NB4 (cell line): ENCODE measurements at regions not wholly inside any gene's neighbourhood (a gene's known extent, or its start where the extent isn't known, plus 50 kb on each side); places are given as distances from the start of the nearest gene placed in this dataset.

Experiments
- DNase-seq: peaks from one replicate; pipeline ENCODE4 v3.0.0; 2010; ENCODE audit warnings: low read depth
- H3K4me3 ChIP-seq: one replicate; pipeline ENCODE4 v1.5.1; 2011; ENCODE audit warnings: mild to moderate bottlenecking, low read depth, low read length, moderate library complexity
- MAX ChIP-seq: IDR thresholded peaks from 2 replicates; pipeline ENCODE4 v1.6.1; 2011; ENCODE audit warnings: low read depth, low read length
- MYC ChIP-seq: IDR thresholded peaks from 2 replicates; pipeline ENCODE4 v1.6.1; 2011; ENCODE audit warnings: low read depth, low read length
- POLR2A ChIP-seq: IDR thresholded peaks from 2 replicates; pipeline ENCODE4 v1.6.1; 2011; ENCODE audit warnings: mild to moderate bottlenecking; ENCODE audit not compliant: insufficient read length; ENCODE audit errors: extremely low read depth
- TF ChIP-seq, protein P1 (sequence below): IDR thresholded peaks from one replicate; pipeline ENCODE4 v1.5.1; 2012; ENCODE audit warnings: low read depth, low read length

GRCh38 chr6:164401871-164402270, 907.5 kb downstream of the C6orf118 start:
- DNase-seq: no peak
- no peak overlapping the region for H3K4me3 ChIP-seq
- TF ChIP-seq POLR2A (no peak), MYC (no peak), MAX (no peak)
- TF ChIP-seq, protein P1, sequence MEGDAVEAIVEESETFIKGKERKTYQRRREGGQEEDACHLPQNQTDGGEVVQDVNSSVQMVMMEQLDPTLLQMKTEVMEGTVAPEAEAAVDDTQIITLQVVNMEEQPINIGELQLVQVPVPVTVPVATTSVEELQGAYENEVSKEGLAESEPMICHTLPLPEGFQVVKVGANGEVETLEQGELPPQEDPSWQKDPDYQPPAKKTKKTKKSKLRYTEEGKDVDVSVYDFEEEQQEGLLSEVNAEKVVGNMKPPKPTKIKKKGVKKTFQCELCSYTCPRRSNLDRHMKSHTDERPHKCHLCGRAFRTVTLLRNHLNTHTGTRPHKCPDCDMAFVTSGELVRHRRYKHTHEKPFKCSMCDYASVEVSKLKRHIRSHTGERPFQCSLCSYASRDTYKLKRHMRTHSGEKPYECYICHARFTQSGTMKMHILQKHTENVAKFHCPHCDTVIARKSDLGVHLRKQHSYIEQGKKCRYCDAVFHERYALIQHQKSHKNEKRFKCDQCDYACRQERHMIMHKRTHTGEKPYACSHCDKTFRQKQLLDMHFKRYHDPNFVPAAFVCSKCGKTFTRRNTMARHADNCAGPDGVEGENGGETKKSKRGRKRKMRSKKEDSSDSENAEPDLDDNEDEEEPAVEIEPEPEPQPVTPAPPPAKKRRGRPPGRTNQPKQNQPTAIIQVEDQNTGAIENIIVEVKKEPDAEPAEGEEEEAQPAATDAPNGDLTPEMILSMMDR: no peak

DNA sequence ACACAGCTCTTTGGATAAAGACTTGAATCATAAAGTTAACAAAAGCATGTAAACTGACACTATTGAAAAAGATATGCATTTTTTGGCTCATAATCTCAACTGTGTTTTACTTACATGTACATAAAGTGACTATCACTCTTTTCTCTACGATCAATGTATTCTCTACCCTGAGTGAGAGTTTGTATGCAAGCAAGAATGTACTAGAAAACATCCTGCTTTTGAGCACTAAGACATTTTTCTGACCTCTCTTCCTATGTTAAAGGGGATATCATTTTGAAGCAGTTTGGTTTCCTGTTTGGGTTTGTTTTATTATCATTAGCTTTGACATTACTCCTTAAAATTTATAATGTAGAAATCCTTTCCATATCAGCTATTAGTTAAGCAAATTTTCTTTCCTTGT, 910.8 kb downstream of the C6orf118 start:
- no peak for DNase-seq
- TF ChIP-seq MYC: no peak
- TF ChIP-seq, protein P1: no peak
- no peak for TF ChIP-seq POLR2A
- no peak for TF ChIP-seq MAX
- H3K4me3 ChIP-seq: no peak overlapping the region

- no peak overlapping the region for H3K4me3 ChIP-seq
- no peak for DNase-seq
- no peak for TF ChIP-seq MYC
- TF ChIP-seq MAX: no peak
- no peak for TF ChIP-seq POLR2A
- TF ChIP-seq, protein P1: no peak
Observed at GRCh38 chr6:164396071-164397047, 913.0 kb downstream of the C6orf118 start.

DNA sequence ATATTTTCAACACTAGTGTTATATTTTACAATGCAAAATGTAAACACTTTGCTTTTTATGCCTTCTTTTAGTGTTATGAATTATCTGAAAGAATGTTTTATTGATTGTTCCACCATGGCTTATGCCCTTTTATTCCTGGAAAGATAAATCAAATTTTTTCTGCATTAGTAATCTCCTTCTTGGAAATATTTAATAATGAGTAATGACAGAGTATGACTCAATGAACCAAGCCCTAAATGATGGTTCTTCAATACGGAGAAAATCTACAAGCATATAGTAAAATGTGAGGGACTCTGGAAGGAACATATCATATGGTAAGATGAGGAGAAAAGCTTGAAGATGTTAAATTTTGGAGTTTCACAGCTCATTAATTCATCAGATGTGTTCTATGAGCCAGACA, 929.6 kb downstream of the C6orf118 start:
- TF ChIP-seq POLR2A (no peak), MYC (no peak), MAX (no peak)
- TF ChIP-seq, protein P1: no peak
- no peak overlapping the region for H3K4me3 ChIP-seq
- DNase-seq: no peak

- no peak overlapping the region for H3K4me3 ChIP-seq
- DNase-seq: no peak
- TF ChIP-seq, protein P1: no peak
- TF ChIP-seq MYC (no peak), MAX (no peak), POLR2A (no peak)
Observed at GRCh38 chr6:164378330-164378729, 931.1 kb downstream of the C6orf118 start.
